ENCODE measurements at regions not wholly inside any gene's neighbourhood (a gene's known extent, or its start where the extent isn't known, plus 50 kb on each side); places are given as distances from the start of the nearest gene placed in this dataset.

GRCh38 chr3:69579306-69580041 lies 159.8 kb upstream of the MITF start:
- ChIA-PET POLR2A (ENCODE audit: low non-redundant PET) (no interaction called here), CTCF (no interaction called here)
- no peak overlapping the region for H3K27ac ChIP-seq
- no peak for TF ChIP-seq CTCF (conservative IDR thresholded peaks at IDR 0.05; ENCODE audit: low read depth)
- no peak for DNase-seq (ENCODE audit: low spot score)

- CTCF ChIA-PET: no interaction called here
- no peak for DNase-seq (ENCODE audit: low spot score)
Measured at GRCh38 chr3:69569520-69569919, 169.7 kb upstream of the MITF start.

GRCh38 chr3:69568951-69569350 lies 170.3 kb upstream of the MITF start:
- ChIA-PET CTCF (no interaction called here), POLR2A (ENCODE audit: low non-redundant PET) (no interaction called here)
- H3K27ac ChIP-seq: no peak overlapping the region
- TF ChIP-seq CTCF (conservative IDR thresholded peaks at IDR 0.05; ENCODE audit: low read depth): no peak
- DNase-seq (ENCODE audit: low spot score): no peak

More at GRCh38 chr3:69569520-69569919, 169.7 kb upstream of the MITF start:
- TF ChIP-seq CTCF (conservative IDR thresholded peaks at IDR 0.05; ENCODE audit: low read depth): no peak
- POLR2A ChIA-PET (ENCODE audit: low non-redundant PET): no interaction called here
- no peak overlapping the region for H3K27ac ChIP-seq

GRCh38 chr3:69568458-69568857 lies 170.8 kb upstream of the MITF start:
- DNase-seq (ENCODE audit: low spot score): no peak
- ChIA-PET POLR2A (ENCODE audit: low non-redundant PET) (no interaction called here), CTCF (no interaction called here)

GRCh38 chr3:69567710-69568052 lies 171.6 kb upstream of the MITF start:
- ChIA-PET POLR2A (ENCODE audit: low non-redundant PET) (no interaction called here), CTCF (interaction anchor here (0.6 to 0.7 kb wide), 2 partner anchors 159 to 267 kb away, joined by 3 to 4 read pairs; no protein-coding TSS in a partner anchor)
- DNase-seq (ENCODE audit: low spot score): no peak
- H3K27ac ChIP-seq: no peak overlapping the region
- TF ChIP-seq CTCF (conservative IDR thresholded peaks at IDR 0.05; ENCODE audit: low read depth): no peak

More at GRCh38 chr3:69568458-69568857, 170.8 kb upstream of the MITF start:
- TF ChIP-seq CTCF (conservative IDR thresholded peaks at IDR 0.05; ENCODE audit: low read depth): no peak
- H3K27ac ChIP-seq: no peak overlapping the region

- no peak for DNase-seq (ENCODE audit: low spot score)
- no peak for TF ChIP-seq CTCF (conservative IDR thresholded peaks at IDR 0.05; ENCODE audit: low read depth)
- no peak overlapping the region for H3K27ac ChIP-seq
- ChIA-PET POLR2A (ENCODE audit: low non-redundant PET) (no interaction called here), CTCF (interaction anchor here (0.5 to 0.7 kb wide), 3 partner anchors 159 to 930 kb away, joined by 3 to 4 read pairs (median 4); no protein-coding TSS in a partner anchor)
Measured at GRCh38 chr3:69567023-69567709, 172.1 kb upstream of the MITF start.
